Thyroid gland (tissue), 4 donors: ENCODE measurements at regions not wholly inside any gene's neighbourhood (a gene's known extent, or its start where the extent isn't known, plus 50 kb on each side); places are given as distances from the start of the nearest gene placed in this dataset.

Experiments
- CTCF ChIP-seq, 6 experiments: fragments of 200-600 bp in 3 of 6; fragments of 450-650 bp in 3 of 6; sonication (generic) in 3 of 6; IDR thresholded peaks; one replicate each; pipeline ENCODE4 v1.5.1; 2016 to 2019; ENCODE audit warnings: antibody characterized with exemption in 6 of 6, mild to moderate bottlenecking in 2 of 6, inconsistent platforms in 1 of 6, moderate library complexity in 1 of 6
- POLR2A ChIP-seq, 2 donors: fragments of 450-650 bp; IDR thresholded peaks; one replicate each; pipeline ENCODE4 v1.6.1; 2017; ENCODE audit warnings: antibody characterized with exemption in 2 of 2, mild to moderate bottlenecking in 2 of 2, moderate library complexity in 1 of 2

GRCh38 chr6:74273541-74273940 lies 577.5 kb downstream of the CD109 start:
- TF ChIP-seq POLR2A (IDR thresholded peaks at IDR 0.05) (no peak), CTCF (IDR thresholded peaks at IDR 0.05) (no peak)
